ENCODE measurements at regions not wholly inside any gene's neighbourhood (a gene's known extent, or its start where the extent isn't known, plus 50 kb on each side); places are given as distances from the start of the nearest gene placed in this dataset.

- ChIA-PET CTCF (interaction anchor here (0.5 to 2.4 kb wide), 16 partner anchors 9 to 966 kb away, joined by 3 to 7 read pairs (median 4); no protein-coding TSS in a partner anchor), POLR2A (ENCODE audit: low non-redundant PET) (no interaction called here)
- no peak overlapping the region for H3K27ac ChIP-seq
- DNase-seq (ENCODE audit: low spot score) = peak; percentile 43
- peak; percentile 78 for TF ChIP-seq CTCF (conservative IDR thresholded peaks at IDR 0.05; ENCODE audit: low read depth)
These were observed 143.7 kb upstream of the DCN start for GRCh38 chr12:91326058-91327027.

GRCh38 chr12:91320999-91321398, 138.4 kb upstream of the DCN start:
- POLR2A ChIA-PET (ENCODE audit: low non-redundant PET) = no interaction called here
- DNase-seq (ENCODE audit: low spot score) = no peak
- CTCF ChIA-PET = no interaction called here
- TF ChIP-seq CTCF (conservative IDR thresholded peaks at IDR 0.05; ENCODE audit: low read depth) = no peak
- H3K27ac ChIP-seq = no peak overlapping the region

- no peak for TF ChIP-seq CTCF (conservative IDR thresholded peaks at IDR 0.05; ENCODE audit: low read depth)
- ChIA-PET CTCF (interaction anchor here (0.6 kb wide), 1 partner anchor 204 kb away, joined by 3 read pairs; no protein-coding TSS in a partner anchor), POLR2A (ENCODE audit: low non-redundant PET) (interaction anchor here (0.5 kb wide), 1 partner anchor 54 kb away, joined by 7 read pairs; no protein-coding TSS in a partner anchor)
- H3K27ac ChIP-seq = no peak overlapping the region
- DNase-seq (ENCODE audit: low spot score) = no peak
These were observed 136.6 kb upstream of the DCN start for GRCh38 chr12:91319071-91319760.

GRCh38 chr12:91317306-91317705, 134.7 kb upstream of the DCN start:
- no peak overlapping the region for H3K27ac ChIP-seq
- TF ChIP-seq CTCF (conservative IDR thresholded peaks at IDR 0.05; ENCODE audit: low read depth) = no peak
- CTCF ChIA-PET = interaction anchor here (1.0 kb wide), 1 partner anchor 9 kb away, joined by 4 read pairs; no protein-coding TSS in a partner anchor
- POLR2A ChIA-PET (ENCODE audit: low non-redundant PET) = no interaction called here
- no peak for DNase-seq (ENCODE audit: low spot score)

GRCh38 chr12:91316907-91317269, 134.3 kb upstream of the DCN start:
- no peak overlapping the region for H3K27ac ChIP-seq
- no peak for TF ChIP-seq CTCF (conservative IDR thresholded peaks at IDR 0.05; ENCODE audit: low read depth)
- DNase-seq (ENCODE audit: low spot score) = no peak
- POLR2A ChIA-PET (ENCODE audit: low non-redundant PET) = no interaction called here
- CTCF ChIA-PET = interaction anchor here (1.0 kb wide), 1 partner anchor 9 kb away, joined by 4 read pairs; no protein-coding TSS in a partner anchor

GRCh38 chr12:91316161-91316906, 133.7 kb upstream of the DCN start:
- ChIA-PET CTCF (interaction anchor here (0.8 to 1.6 kb wide), 2 partner anchors 10 to 180 kb away, joined by 3 to 6 read pairs; no protein-coding TSS in a partner anchor), POLR2A (ENCODE audit: low non-redundant PET) (no interaction called here)
- no peak overlapping the region for H3K27ac ChIP-seq
- no peak for DNase-seq (ENCODE audit: low spot score)
- no peak for TF ChIP-seq CTCF (conservative IDR thresholded peaks at IDR 0.05; ENCODE audit: low read depth)

Measured in RWPE1 (cell line).